RPMI7951 (cell line): ENCODE measurements at regions not wholly inside any gene's neighbourhood (a gene's known extent, or its start where the extent isn't known, plus 50 kb on each side); places are given as distances from the start of the nearest gene placed in this dataset.

ENCODE experiments used
- DNase-seq: peaks from one replicate; pipeline ENCODE4 v3.0.0-alpha.2; 2012; ENCODE audit warnings: low read depth

DNA sequence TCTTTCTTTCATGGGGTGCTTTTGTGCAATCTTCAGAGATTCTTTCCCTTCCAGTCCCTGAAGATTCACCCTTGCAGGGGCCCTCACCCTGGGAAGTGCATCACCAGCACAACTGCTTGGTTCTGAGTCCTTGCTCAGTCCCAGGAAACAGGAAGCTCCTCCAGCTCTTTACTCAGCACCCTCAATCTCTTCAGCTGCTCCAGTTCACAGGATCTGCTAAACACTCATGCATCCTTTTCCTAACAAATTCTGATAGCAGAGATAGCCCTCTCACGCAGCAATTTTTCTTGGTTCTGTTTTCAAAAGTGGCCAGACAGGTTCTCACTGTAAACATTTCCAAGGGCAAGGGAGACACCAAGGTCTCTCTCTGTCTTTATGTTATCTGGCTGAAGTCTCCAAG is 823.1 kb downstream of the LIG4 start:
- no peak for DNase-seq

DNA sequence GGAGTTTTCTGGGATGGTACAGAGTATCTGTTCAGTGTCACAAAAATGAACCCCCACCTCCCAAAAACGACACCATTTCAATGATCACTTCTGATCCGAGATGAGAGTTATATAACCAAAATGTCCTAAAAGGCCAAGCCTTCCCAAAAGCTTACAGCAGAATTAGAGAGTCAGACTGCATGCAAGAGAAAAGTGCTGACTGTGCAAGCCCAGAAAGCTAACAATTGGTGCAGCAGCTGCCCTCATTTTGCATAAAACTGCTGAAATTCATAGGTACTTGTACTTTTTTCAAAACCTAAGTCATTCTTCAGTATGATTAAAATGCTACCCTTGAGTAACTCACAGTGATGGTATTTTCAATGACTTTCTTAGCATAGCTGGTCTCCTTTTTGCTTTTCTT is 819.6 kb upstream of the ARGLU1 start:
- DNase-seq = no peak

- DNase-seq = no peak
Measured at GRCh38 chr13:107379407-107380155, 811.6 kb upstream of the ARGLU1 start.

DNA sequence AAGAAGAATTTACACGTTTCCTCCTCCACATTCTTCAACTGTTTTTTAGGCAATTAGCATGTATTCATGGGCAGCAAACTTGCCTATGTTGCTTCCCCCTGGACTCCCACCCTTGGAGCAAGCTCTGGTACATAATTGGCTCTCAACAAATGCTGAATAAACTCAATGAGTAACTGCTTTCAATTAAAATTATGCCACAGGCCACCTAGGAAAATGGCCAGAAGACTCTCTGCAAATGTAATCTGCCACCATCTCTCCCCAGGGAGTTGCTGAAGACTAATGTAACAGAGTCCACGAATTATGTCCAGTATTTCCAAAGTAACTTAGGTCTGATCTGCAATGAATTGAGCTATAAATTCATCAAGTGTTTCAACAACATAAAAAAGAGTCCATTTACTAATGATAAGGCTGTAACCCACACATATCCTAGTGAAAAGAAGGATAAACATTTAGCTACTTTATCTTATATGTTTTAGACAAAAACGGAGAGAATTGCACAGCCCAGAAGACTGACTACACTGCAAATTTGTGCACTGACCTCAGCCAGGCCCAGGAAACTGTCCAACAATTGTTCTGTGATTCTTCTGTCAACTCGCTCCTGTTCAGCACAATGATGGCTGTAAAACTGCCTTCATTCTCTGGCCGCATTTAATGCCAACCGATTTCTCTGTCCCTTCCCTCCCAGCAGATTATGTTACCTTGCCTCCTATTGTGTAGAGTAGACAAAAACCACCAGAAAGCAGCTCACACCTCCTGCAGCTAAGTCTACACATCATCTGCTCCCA is 808.6 kb upstream of the ARGLU1 start:
- DNase-seq = no peak

DNA sequence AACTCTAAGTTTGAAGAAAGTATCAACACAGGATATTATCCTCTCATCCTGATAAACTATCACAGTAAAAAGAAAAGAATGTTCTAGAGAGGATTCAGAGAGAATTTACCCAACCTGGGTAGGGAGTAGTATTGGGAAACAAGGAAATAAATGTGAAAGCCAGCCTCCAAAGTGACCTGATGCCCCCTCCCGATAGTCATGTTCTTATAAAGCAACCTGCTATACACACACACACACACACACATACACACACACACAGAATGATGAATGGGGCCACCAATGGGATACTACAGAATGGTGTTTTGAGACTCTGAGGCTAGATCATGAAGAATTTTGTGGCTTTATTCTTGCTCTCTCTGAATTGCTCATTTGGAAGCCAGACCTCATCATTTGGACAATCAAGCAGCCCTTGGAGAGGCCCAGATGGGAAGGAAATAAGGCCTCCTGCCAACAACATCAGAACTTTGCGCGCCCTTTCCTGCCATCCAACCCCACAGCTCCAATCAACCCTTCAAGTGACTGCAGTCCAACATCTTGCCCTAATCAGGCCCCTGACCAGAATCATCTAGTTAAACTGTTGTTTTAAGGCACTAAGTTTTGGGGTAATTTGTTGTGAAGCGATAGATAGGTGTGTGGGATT is 807.9 kb upstream of the ARGLU1 start:
- peak; percentile 22 for DNase-seq

DNA sequence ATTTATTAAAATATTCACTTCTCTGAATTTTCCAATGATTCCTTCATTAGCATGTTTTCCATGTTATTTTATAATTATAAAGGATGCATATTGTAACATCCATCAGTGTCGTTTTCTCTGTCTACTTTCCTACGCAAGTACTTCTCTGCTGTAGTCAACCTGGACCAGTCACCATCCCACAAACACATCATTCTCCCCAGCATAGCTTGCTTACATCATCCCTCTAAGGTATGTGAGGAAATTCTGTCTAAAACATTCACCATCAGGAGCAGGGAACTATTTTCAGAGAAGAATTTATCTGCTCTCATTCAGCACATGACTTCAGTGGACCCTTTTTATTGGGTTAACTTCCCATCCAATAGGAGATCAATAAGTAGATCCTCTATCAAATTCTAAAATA is 806.1 kb upstream of the ARGLU1 start:
- no peak for DNase-seq

- peak; percentile 84 for DNase-seq
Measured at GRCh38 chr13:107373551-107373950, 805.6 kb upstream of the ARGLU1 start.

GRCh38 chr13:107370015-107370785 is 802.3 kb upstream of the ARGLU1 start:
- peak; percentile 70 for DNase-seq

DNA sequence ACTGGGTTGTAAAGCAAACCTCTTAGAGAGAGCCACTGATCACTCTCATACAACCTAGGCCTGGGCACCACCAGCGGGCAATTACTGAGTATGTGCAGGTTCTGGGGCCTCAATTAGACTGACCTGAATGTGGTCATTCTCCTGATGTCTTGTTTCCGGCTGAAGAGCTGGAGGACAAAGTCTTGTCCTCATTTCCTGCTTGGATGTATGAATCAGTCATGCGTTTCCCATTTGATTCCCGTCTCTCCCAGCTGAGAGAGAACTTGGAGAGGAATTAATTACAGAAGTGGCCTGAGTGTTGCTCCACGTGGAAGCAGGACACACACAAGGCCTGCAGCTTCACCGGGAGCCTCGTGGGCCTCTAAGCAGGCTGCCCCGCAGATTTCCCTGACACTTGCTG is 799.3 kb upstream of the ARGLU1 start:
- peak; percentile 48 for DNase-seq

- DNase-seq = no peak
Measured at GRCh38 chr13:107365466-107366215, 797.7 kb upstream of the ARGLU1 start.

DNA sequence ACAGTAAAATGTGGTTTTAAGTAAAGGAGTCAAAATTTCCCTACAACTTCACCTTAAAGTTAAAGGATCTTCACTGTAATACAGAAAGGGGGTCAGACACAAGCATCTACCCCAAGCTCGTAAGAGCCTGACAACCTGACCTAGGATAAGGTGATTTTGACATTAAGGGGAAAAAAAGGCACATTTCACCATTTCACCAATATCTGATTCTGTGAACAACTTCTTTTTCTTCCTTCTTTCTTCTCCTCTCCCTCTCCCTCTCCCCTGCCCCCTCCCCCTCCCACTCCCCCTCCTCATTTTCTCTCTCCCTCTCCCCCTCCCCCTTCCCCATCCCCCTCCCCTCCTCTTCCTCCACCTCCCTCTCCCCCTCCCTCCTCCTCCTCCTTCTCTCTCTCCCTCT is 796.7 kb upstream of the ARGLU1 start:
- DNase-seq = no peak

DNA sequence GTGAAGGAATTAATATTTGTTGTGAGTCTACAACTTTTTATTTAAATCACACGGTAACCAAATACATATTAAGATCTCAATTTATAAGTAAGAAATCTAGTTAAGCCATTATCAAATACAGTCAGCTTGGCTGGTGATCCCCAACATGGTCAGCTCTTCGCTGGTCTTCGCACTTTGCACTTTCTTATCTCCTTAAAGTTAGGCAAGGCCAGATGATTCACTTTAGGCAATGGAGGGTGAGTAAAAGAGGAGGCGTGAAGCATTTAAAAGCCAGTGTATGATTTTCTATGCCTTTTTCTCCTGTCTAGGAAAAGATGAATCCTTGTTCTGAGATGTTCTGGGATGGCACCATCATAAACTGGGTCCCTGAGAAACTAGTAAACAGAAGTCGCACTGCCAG is 793.7 kb upstream of the ARGLU1 start:
- DNase-seq = peak; percentile 34

- DNase-seq = no peak
Measured at GRCh38 chr13:107360010-107360409, 792.1 kb upstream of the ARGLU1 start.

GRCh38 chr13:107358866-107359265 is 790.9 kb upstream of the ARGLU1 start:
- DNase-seq = no peak

DNA sequence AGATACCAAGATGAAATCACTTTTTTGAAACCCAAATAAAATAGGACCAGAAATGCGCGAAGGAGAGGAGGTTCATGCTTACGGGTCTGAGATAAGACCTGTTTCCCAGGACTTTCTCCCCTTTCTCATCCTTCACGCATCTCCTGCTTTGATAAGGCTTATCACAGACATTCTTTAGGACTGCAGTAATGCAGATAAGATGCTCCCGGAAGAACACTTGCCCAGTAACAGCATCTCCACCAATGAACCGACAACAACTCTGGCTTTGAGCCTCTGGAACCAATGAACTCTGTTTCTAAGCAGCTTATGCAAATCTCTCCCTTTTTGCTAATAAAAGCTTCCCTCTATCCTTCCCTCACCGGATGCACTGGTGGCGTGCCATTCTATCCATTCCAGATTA is 783.4 kb upstream of the ARGLU1 start:
- peak; percentile 44 for DNase-seq

GRCh38 chr13:107348925-107349324 is 781.0 kb upstream of the ARGLU1 start:
- peak; percentile 39 for DNase-seq

GRCh38 chr13:107348471-107348870 is 780.5 kb upstream of the ARGLU1 start:
- DNase-seq = no peak

- DNase-seq = peak; percentile 35
Measured at GRCh38 chr13:107347641-107348369, 779.9 kb upstream of the ARGLU1 start.

- no peak for DNase-seq
Measured at GRCh38 chr13:107342747-107343146, 774.8 kb upstream of the ARGLU1 start.

DNA sequence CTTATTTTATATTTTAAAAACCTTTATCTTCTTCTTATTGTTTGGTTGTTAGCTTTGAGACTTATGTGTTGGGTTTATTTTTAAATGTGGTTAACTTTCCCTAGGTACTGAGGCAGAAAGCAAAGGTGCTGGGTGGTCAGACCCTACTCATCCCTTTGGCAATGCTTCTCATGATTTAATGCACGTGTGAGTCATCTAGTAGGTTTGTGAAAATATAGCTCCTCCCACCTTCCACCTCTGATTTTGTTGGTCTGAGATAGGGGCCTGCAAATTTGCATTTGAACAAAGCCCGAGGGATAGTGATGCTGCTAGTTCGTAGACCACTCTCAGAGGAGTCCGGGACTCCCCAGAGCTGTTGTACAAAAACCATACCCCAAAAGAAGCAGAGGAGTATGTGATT is 771.3 kb upstream of the ARGLU1 start:
- no peak for DNase-seq

DNA sequence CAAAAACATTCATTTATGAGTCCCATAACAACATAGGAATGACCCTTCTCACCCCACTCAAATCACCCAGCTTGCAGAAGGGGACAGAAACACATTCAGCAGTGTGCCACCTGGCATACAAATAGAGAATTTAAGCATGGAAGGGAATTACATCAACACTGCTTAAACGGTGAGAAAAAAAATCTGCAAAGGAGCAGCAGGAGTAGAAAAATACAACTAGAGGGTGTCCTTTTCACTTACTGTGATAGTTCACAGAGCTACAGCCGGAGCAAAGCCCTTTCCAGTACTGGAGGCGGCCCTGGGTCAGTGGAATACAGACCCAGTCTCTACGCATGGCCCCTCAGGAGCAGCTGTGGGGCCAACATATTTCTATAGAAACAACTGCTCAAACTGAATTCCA is 764.3 kb upstream of the ARGLU1 start:
- no peak for DNase-seq
